AG09319 (cell line): ENCODE measurements at regions not wholly inside any gene's neighbourhood (a gene's known extent, or its start where the extent isn't known, plus 50 kb on each side); places are given as distances from the start of the nearest gene placed in this dataset.

Source experiments
- DNase-seq: peaks from one replicate; pipeline ENCODE4 v3.0.0-alpha.2; 2010; ENCODE audit warnings: low read depth; ENCODE audit errors: extremely low read depth
- CTCF ChIP-seq: IDR thresholded peaks from 2 replicates; pipeline ENCODE4 v1.5.1; 2011; ENCODE audit warnings: low read depth, mild to moderate bottlenecking, inconsistent platforms, low read length, moderate library complexity

GRCh38 chr14:85387181-85387580, 142.8 kb upstream of the FLRT2 start:
- no peak for TF ChIP-seq CTCF
- DNase-seq: no peak

GRCh38 chr14:85390236-85390635, 139.7 kb upstream of the FLRT2 start:
- TF ChIP-seq CTCF: no peak
- DNase-seq: no peak

GRCh38 chr14:85391455-85391854, 138.5 kb upstream of the FLRT2 start:
- no peak for DNase-seq
- no peak for TF ChIP-seq CTCF

- TF ChIP-seq CTCF: no peak
- no peak for DNase-seq
Measured at GRCh38 chr14:85391892-85392291, 138.1 kb upstream of the FLRT2 start.

GRCh38 chr14:85399186-85399585, 130.8 kb upstream of the FLRT2 start:
- DNase-seq: no peak
- no peak for TF ChIP-seq CTCF

- no peak for TF ChIP-seq CTCF
- no peak for DNase-seq
Measured at GRCh38 chr14:85400678-85401077, 129.3 kb upstream of the FLRT2 start.

GRCh38 chr14:85401384-85401783, 128.6 kb upstream of the FLRT2 start:
- TF ChIP-seq CTCF: no peak
- peak; percentile 36 for DNase-seq
